Fibroblast of skin of right quadriceps (primary cell): ENCODE measurements at regions not wholly inside any gene's neighbourhood (a gene's known extent, or its start where the extent isn't known, plus 50 kb on each side); places are given as distances from the start of the nearest gene placed in this dataset.

Experiments used
- DNase-seq: peaks from one replicate; pipeline ENCODE4 v3.0.0-alpha.2; 2013

- no peak for DNase-seq
Measured at GRCh38 chr1:91092503-91092902, 70.7 kb upstream of the ZNF644 start.

GRCh38 chr1:91091812-91092211, 70.0 kb upstream of the ZNF644 start:
- peak; percentile 3 for DNase-seq

- peak; percentile 21 for DNase-seq
Measured at GRCh38 chr1:91080650-91081049, 58.8 kb upstream of the ZNF644 start.

- no peak for DNase-seq
Measured at GRCh38 chr1:91078859-91079258, 57.0 kb upstream of the ZNF644 start.

GRCh38 chr1:91076834-91077233, 55.0 kb upstream of the ZNF644 start:
- DNase-seq: no peak

GRCh38 chr1:91075233-91076135, 53.6 kb upstream of the ZNF644 start:
- no peak for DNase-seq

- DNase-seq: no peak
Measured at GRCh38 chr1:91073299-91073698, 51.5 kb upstream of the ZNF644 start.

GRCh38 chr1:91071838-91072237, 50.0 kb upstream of the ZNF644 start:
- no peak for DNase-seq
